Amniotic stem cell (primary cell): ENCODE measurements at regions not wholly inside any gene's neighbourhood (a gene's known extent, or its start where the extent isn't known, plus 50 kb on each side); places are given as distances from the start of the nearest gene placed in this dataset.
"Not testable (repeated sequence)": the region's sequence is repeated elsewhere in the genome, so short reads cannot be mapped to it uniquely, and the experiment has no call there.

Experiments
- DNase-seq: peaks from one replicate; lab custom pipeline; 2025; lab: John Stamatoyannopoulos, UW

GRCh38 chr11:69869311-69869939, 50.2 kb upstream of the FGF3 start:
- no peak for DNase-seq

- no peak for DNase-seq
Observed at GRCh38 chr11:69870766-69871165, 51.5 kb upstream of the FGF3 start.

DNA sequence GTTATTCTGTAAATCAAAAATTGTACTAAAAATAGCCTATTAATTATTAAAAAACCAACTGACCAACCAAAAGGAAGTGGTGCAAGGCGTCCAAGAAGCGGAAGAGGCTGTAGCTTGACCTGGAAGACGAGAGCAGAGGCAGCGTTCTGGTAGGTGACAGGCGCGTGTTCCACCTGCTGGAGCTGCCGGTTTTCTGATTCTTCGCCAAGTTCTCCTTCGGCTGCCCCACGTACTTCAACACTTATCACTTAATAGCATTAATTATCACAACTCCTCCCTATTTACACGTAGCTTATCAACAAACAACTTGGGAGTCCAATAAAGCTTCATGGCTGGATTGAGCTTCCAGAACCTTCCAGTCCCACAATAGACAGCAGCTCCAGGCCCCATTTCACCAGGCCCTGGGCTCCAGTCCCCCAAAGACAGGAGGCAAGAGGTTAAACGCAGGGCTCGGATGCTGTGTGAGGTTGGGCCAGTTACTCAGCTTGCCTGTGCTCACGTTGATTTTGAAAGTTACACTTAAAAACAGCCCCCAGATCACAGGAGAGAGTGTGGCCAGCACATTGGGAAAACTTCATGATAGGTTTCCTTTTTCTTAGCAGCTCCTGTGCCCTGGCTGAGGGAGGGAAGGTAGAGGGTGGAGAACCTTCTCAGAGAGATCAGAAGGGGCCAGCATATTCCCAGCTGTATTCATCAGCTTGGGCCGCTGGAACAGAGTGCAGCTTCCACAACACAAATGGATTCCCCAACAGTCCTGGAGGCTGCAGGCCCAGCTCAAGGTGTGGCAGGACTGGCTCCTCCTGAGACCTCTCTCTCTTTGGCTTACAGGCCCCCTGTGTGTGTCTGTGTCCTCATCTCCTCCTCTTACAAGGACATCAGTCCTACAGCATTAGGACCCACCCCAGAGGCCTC, 54.2 kb upstream of the FGF3 start:
- no peak for DNase-seq

DNA sequence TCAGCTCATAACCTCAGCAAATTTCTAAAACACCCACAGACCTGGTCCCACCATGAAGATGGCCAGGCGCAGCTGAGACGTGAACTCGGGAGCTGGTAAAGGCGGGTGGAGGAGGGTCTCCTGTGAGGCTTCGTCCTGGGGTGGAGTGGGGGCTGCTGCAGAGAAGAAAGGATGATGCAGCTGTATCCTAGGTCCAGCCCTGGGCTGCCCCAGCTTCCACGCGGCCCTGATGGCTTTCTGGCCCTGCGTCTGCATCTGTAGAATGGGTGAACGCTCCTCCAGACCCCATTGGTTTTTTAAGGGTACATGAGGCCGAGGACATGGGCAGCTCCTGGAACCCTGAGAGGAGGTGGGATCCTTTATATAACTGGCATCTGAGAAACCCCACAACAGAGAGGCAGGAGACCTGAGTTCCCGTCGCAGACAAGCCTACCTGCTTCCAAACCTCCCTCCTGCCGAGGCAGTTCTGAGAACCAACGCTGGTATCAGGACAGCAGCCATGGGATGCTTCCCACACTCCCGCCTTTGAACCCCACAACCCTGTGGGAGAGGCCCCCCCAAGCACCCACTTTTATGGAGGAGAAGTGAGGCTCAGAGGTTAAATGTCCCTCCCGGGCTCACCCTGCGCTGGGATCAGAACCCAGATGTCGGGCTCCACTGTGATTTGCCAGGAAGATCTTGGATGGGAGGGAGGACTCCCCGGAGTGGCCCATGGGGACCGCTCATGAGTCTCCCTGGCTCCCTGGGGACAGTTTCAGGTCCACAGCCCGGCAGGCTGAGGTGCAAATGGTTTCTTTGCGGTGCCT, 55.2 kb upstream of the FGF3 start:
- no peak for DNase-seq

DNA sequence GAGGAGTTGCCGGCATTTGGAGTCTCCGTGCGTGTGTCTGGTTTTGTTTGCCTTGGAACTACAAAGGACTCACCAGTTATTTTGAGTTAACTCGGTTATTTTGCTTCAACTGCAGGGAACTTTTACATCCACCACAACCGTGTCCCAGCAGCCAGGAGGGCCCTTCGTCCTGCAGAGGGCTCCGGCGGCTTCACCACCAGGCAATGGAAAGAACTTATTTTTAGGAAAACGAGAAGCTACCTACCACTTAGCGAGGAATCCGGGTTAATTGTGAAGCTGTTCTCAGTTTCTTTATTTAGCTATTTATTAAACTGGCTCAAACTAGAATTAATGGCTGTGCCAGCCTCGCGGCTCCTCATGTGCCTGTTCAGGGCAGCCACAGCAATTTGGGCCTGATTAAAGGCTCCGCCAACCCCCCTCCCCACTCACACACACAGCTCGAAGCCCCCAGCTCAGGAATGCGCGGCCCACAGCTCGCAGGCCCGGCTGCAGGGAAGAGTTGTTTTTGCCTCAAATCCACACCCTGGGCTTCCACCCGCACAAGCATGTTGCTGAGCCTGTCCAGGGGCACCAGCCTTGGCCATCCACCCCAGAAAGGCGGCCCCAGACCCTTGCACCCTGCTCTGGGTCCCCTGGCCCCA, 55.9 kb upstream of the FGF3 start:
- DNase-seq = no peak

DNA sequence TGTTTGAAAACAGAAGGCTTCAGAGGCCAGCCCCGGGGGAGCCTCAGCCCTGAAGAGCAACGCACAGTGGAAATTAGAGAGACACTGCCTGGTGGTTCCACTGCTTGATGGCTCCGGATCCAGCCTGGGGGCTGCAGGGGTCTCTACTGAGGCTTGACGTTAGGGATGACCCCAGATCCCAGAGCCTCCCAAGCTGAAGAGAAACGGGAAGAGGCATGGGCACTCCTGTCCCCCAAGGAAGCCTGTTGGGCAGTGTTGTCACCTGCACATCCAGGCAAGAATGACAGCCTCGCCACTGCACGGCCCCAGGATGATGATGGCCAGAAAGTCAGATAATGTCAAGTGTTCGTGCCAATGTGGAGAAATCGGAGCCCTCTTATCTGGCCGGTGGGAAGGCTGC, 56.8 kb upstream of the FGF3 start:
- DNase-seq = no peak

DNA sequence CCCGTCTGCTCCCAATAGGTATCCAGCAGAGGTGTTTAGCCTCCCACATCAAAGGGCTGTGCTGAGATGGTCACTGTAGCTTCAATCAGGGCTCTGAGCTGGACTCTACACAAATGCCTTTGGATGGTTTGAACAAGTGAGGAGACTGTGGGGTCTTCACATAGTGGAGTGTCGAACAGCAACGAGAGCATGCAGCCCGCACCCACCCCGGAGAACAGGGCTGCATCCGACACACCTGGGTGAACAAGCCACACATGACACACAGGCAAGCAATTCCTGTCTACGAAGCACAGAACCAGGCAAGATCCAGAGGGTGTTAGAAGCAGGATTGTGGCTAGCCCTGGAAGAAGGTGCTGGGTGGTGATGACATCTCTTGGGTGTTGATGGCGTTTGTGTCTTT, 58.0 kb upstream of the FGF3 start:
- no peak for DNase-seq

DNA sequence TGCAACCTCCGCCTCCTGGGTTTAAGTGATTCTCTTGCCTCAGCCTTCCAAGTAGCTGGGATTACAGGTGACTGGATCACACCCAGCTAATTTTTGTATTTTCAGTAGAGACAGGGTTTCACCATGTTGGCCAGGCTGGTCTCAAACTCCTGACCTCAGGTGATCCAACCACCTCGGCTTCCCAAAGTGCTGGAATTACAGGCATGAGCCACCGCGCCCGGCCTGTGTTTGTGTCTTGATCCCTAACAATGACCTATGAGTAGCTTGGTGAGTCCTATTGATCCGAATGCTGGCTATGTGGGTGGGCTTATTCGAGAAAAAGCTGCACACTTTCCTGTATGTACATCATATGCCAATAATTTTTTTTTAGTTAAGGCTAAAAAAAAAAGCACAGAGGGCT, 58.5 kb upstream of the FGF3 start:
- not testable (repeated sequence) for DNase-seq

DNA sequence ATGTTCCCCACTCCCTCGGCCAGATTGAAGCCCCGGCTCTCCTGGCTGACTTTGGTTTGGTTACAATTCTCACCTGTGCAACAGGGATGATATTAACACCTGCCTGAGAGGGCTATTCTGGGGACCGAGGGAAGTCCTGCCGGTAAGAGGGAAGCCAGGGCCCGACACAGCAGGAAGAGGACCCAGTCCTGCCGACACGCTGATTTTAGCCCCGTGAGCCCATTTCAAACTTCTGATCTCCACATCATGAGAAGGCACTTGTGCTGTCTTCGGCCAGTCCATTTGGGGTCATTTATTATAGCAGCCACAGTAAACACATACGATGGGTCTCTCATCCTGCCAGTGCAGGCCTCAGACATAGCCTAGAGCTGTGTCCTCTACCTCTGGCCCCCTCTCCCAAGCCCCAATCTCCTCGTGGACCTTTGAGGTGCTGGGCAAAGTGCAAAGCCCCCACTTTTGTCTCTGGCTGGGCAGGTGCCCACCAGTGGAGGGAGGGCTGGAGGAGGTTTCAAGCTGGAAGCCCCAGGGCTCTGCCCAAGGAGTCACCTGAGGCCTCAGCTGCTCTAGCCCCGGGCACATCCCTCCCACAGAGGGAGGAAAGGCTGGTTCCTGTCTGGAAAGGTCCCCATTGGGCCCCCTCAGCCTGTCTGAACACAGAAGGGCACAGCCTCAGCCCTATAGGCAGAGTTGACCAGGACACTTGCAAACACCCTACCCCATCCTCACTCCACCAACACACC, 59.1 kb upstream of the FGF3 start:
- DNase-seq = no peak

DNA sequence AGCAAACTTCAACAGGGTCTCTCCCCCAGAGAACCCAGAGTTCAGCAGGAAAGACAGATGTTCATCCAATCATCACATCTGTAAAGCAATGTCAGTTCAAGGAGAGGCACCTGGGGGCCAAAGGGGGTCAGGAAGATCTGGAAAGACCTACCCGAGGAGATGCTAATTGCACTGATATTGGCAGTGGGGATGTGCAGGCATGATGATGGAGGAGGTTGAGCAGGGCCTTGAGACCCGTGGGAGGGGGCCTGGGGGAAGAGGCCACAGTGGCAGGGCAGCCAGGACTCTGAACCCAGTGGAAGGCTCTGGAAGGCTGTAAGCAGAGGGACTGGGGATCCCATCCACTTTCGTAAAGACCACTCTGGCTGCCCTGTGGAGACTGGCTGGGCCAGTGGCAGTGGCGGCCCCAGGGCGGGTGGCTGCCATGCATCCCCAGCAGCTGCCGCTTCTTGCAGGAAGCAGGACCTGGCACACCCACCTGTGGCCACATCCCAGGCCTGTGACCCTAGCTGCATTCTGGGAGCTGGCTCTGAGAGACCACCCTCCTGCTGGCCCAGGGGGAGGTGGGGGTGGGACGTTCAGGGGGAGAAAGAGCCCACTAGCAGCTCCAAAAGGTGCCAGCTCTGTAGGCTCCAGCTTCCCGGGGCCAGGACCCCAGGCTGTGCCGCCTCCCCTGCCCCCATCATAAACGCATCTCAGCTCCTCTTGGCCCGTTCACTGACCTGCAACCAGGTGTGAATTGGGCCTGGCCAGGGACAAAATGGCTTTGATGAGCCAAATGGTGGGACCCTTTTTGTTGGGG, 59.9 kb upstream of the FGF3 start:
- DNase-seq = no peak

- DNase-seq = no peak
Observed at GRCh38 chr11:69879729-69880005, 60.5 kb upstream of the FGF3 start.

DNA sequence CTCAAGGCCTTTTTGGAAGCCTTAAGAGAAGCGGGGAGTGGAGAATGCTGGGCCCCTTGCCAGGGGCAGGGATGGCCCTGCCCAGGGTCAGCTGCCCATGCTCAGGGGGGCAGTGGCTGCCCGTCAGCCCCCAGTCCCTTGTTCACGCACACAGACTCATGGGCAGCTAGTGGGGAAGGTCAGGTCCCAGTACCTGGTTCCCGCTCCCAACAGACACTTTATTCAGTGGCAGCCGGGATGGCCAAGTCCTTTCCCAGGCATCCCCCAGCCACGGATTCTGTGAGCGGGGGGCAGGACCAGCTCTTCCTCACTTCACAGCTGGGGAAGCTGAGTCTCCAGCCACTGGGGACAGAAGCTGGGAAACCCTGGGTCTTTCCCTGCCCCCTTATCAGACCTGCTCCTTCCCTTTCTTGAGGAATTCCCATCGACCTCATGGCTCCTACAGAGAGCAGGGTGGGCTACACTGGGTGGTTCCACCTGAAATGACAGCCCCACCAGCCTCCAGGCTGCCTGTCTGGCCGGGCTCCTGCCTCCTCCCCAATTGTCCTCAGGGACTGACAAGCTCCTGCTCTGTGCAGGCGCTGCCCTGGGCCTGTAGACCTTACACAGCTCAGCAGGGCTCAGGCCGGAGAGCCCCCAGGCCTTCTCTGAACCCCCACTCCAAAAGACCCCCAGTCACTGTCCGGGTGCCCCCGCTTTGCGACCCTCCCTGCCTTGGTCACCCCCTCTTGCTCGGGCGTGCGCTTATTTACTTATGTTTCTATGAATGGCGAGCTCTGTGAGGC, 61.0 kb upstream of the FGF3 start:
- no peak for DNase-seq

- DNase-seq = no peak
Observed at GRCh38 chr11:69880826-69881445, 61.7 kb upstream of the FGF3 start.

DNA sequence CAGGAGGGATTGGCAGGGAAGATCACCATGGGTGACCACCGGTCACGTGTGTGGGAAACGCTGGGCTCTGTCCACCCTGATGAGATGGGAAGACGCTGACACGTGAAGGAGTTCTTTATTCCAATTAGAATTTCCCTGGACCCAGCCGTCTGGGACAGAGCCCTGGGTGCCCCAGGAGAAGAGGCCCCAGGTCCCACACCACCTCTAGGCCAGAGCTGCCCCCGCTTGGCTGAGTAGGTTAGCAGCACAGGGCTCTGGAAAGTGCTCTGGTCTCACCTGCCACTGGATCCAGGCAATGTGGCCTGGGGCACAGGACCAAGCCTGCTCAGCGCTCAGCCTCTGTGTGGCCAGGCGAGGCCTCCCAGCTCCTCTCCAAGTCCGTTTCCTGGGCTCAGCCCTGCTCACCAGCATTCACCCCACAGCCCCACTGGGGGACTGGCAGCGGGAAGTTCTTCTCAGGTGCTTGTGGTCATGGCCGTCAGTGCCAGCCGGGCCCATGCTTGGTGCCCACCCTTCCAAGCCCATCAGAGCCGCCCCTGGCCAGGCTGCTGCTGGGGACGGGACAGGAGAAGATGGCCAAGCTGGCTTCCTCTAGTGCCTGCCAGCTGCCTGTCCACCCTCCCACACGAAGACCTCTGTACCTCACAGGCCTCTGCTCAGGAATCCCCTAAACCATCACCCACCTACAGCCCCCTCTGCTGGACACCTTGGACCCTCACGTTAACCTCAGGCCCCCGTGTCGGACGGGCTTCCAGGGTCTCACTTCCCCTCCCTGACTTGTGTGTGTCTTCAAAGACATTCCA, 62.5 kb upstream of the FGF3 start:
- no peak for DNase-seq

- no peak for DNase-seq
Observed at GRCh38 chr11:69882270-69882608, 63.0 kb upstream of the FGF3 start.

DNA sequence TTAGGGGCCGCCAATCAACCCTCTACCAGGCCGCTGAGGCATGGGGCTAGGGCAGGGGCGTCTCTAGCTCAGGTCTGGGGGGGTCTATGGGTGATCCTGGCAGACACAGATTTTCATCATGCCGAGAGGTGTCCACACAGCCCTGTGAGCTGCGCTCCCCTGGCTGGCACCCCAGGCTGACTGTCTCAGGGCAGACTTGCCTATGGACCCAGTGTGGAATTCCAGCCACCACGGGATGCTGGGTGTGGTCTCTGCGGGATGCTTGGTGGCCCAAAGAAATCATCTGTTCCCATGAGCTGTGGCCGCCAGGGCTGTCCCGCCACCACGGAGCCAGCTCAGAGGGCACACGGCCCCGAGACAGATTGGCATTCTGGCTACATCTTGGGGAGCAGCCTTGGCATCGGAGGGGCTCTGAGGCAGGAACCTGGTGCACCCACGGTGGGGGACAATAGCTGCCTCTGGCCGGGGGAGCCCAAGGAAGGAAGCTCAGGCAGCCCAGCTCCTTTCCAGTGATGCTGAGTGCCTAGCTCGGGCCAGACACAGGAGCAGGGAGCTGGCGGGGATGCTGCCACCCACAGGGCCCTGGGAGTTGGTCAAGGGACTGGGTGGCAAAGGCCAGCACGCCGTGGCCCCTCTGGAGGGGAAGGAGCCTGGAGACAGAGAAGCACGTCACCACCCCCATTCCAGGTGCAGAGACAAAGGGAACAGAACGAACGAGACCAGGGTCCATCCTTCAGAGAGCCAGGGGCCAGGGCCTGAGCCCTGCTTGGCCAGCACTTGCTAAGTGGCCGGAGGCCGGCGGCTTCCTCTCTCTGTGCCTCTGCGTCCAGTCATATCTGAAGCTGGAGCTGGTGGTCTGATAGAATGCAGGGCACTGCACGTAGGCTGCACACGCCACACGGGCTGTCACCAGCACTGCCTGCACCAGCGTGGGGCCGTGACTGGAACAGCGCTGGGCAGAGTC, 64.4 kb upstream of the FGF3 start:
- DNase-seq = no peak

DNA sequence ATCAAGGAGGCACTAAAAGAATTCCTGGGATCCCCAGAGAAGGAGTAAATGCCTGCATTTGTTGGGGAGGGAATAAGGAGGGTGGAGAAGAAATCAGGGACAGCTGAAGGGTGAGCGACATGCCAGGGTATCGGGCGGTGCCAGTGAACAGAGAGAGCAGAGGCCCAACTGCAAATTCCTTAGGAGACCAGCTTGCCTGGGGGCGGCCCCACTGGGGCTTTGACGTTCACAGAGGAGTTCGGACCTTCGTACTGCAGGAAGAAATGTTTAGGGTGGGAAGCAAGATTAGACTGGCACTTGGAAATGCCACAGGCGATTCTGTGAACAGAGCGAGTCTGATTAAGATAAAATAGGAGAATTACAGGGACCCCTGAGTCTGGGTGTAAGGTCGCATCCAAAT, 65.1 kb upstream of the FGF3 start:
- no peak for DNase-seq

DNA sequence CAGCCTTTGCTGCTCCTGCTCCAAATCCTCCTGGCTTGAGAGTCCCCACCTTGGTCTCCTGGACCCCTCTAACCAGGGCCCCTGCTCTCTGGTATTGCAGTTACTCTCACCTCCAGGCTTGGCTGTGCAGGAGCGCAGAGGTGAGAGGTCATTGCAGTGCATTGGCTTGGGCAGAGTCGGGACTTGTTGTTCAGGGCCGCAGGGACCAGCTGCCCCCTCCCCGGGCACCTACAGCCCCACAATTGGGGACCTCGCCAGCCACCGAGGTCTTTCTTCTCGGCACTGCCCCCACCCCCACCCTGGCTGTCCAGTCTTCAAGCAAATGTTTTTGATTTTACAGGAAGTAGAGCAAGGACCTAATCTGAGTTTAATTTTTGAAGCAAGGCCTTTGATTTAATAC, 65.5 kb upstream of the FGF3 start:
- no peak for DNase-seq
